HG03095 (cell line): ENCODE measurements at regions not wholly inside any gene's neighbourhood (a gene's known extent, or its start where the extent isn't known, plus 50 kb on each side); places are given as distances from the start of the nearest gene placed in this dataset.
"Not testable (repeated sequence)": the region's sequence is repeated elsewhere in the genome, so short reads cannot be mapped to it uniquely, and the experiment has no call there.

Experiments used
- ATAC-seq: cut with Tn5 transposase; IDR thresholded peaks from one replicate; pipeline ENCODE4 v1.9.1; 2021; ENCODE audit warnings: moderate library complexity; ENCODE audit not compliant: unreplicated experiment

- not testable (repeated sequence) for ATAC-seq
Observed at GRCh38 chr6:156421301-156421700, 355.9 kb upstream of the ARID1B start.

GRCh38 chr6:156420172-156420993 lies 356.8 kb upstream of the ARID1B start:
- no peak for ATAC-seq

GRCh38 chr6:156419594-156419993 lies 357.6 kb upstream of the ARID1B start:
- ATAC-seq = no peak

GRCh38 chr6:156418253-156418652 lies 358.9 kb upstream of the ARID1B start:
- no peak for ATAC-seq

- no peak for ATAC-seq
Observed at GRCh38 chr6:156416391-156416790, 360.8 kb upstream of the ARID1B start.

- no peak for ATAC-seq
Observed at GRCh38 chr6:156413154-156413553, 364.0 kb upstream of the ARID1B start.

- ATAC-seq = no peak
Observed at GRCh38 chr6:156410649-156411048, 366.5 kb upstream of the ARID1B start.

- ATAC-seq = no peak
Observed at GRCh38 chr6:156408655-156409054, 368.5 kb upstream of the ARID1B start.

- no peak for ATAC-seq
Observed at GRCh38 chr6:156407334-156407733, 369.8 kb upstream of the ARID1B start.

- ATAC-seq = no peak
Observed at GRCh38 chr6:156406688-156407087, 370.5 kb upstream of the ARID1B start.

- no peak for ATAC-seq
Observed at GRCh38 chr6:156406099-156406498, 371.1 kb upstream of the ARID1B start.

- no peak for ATAC-seq
Observed at GRCh38 chr6:156402628-156403027, 374.6 kb upstream of the ARID1B start.

- ATAC-seq = no peak
Observed at GRCh38 chr6:156402227-156402626, 375.0 kb upstream of the ARID1B start.

GRCh38 chr6:156400487-156400886 lies 376.7 kb upstream of the ARID1B start:
- no peak for ATAC-seq

GRCh38 chr6:156398966-156399365 lies 378.2 kb upstream of the ARID1B start:
- no peak for ATAC-seq

GRCh38 chr6:156398371-156398770 lies 378.8 kb upstream of the ARID1B start:
- ATAC-seq = no peak

GRCh38 chr6:156396791-156397418 lies 380.3 kb upstream of the ARID1B start:
- no peak for ATAC-seq

- ATAC-seq = peak; percentile 54
Observed at GRCh38 chr6:156396068-156396771, 381.0 kb upstream of the ARID1B start.

GRCh38 chr6:156395276-156395675 lies 381.9 kb upstream of the ARID1B start:
- ATAC-seq = peak; percentile 46

- no peak for ATAC-seq
Observed at GRCh38 chr6:156392648-156393047, 384.5 kb upstream of the ARID1B start.

GRCh38 chr6:156391977-156392376 lies 385.2 kb upstream of the ARID1B start:
- ATAC-seq = no peak
